Neutrophil (primary cell): ENCODE measurements at regions not wholly inside any gene's neighbourhood (a gene's known extent, or its start where the extent isn't known, plus 50 kb on each side); places are given as distances from the start of the nearest gene placed in this dataset.
"Not testable (repeated sequence)": the region's sequence is repeated elsewhere in the genome, so short reads cannot be mapped to it uniquely, and the experiment has no call there.

Experiments
- H3K27ac ChIP-seq: fragments of 200-600 bp; sonication (generic); 2 replicates; pipeline ENCODE4 v1.5.1; 2016; ENCODE audit warnings: mild to moderate bottlenecking, moderate library complexity
- H3K27me3 ChIP-seq: fragments of 200-600 bp; sonication (generic); 2 replicates; pipeline ENCODE4 v1.6.0; 2016; ENCODE audit warnings: mild to moderate bottlenecking
- H3K36me3 ChIP-seq: fragments of 200-600 bp; sonication (generic); 2 replicates; pipeline ENCODE4 v1.5.1; 2017
- H3K4me1 ChIP-seq, 2 experiments: fragments of 200-600 bp in 1 of 2; sonication (generic) in 1 of 2; 1 replicate in 1 of 2; 2 replicates in 1 of 2; pipeline versions ENCODE4 v1.5.1 to v1.6.1; 2013 to 2016; ENCODE audit warnings: low read depth in 1 of 2, low read length in 1 of 2, mild to moderate bottlenecking in 1 of 2, moderate library complexity in 1 of 2; ENCODE audit not compliant: control insufficient read depth in 1 of 2, insufficient read depth in 1 of 2
- H3K4me3 ChIP-seq, 2 experiments: fragments of 200-600 bp in 1 of 2; sonication (generic) in 1 of 2; 1 replicate in 1 of 2; 2 replicates in 1 of 2; pipeline ENCODE4 v1.5.1; 2013 to 2016; ENCODE audit warnings: low read depth in 1 of 2, low read length in 1 of 2, mild to moderate bottlenecking in 1 of 2, moderate library complexity in 1 of 2
- H3K9me3 ChIP-seq: fragments of 200-600 bp; sonication (generic); 2 replicates; pipeline ENCODE4 v1.5.1; 2016
- TF ChIP-seq, protein P1 (sequence below): fragments of 200-600 bp; sonication (generic); IDR thresholded peaks from 2 replicates; pipeline ENCODE4 v1.5.1; 2016; ENCODE audit warnings: antibody characterized with exemption

DNA sequence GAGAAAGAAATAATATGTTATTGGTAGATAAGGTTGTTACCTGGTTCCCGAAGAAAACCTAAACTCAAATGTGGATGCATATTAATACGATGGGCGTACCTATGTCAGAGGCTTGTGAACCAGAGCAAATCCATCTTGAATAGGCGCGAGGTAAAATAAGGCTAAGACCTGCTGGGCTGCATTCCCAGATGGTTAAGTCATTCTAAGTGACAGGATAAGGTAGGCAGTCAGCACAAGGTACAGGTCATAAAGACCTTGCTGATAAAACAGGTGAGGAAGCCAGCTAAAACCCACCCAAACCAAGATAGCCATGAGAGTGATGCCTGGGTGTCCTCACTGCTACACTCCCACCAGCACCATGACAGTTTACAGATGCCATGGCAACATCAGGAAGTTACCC is 1400.1 kb downstream of the CDH8 start:
- no peaks in the 10 kb centered on the region for H3K27me3 ChIP-seq
- no peaks in the 10 kb centered on the region for H3K9me3 ChIP-seq
- TF ChIP-seq, protein P1, sequence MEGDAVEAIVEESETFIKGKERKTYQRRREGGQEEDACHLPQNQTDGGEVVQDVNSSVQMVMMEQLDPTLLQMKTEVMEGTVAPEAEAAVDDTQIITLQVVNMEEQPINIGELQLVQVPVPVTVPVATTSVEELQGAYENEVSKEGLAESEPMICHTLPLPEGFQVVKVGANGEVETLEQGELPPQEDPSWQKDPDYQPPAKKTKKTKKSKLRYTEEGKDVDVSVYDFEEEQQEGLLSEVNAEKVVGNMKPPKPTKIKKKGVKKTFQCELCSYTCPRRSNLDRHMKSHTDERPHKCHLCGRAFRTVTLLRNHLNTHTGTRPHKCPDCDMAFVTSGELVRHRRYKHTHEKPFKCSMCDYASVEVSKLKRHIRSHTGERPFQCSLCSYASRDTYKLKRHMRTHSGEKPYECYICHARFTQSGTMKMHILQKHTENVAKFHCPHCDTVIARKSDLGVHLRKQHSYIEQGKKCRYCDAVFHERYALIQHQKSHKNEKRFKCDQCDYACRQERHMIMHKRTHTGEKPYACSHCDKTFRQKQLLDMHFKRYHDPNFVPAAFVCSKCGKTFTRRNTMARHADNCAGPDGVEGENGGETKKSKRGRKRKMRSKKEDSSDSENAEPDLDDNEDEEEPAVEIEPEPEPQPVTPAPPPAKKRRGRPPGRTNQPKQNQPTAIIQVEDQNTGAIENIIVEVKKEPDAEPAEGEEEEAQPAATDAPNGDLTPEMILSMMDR: no peak
- H3K36me3 ChIP-seq: no peaks in the 10 kb centered on the region
- H3K27ac ChIP-seq: no peak overlapping the region
- H3K4me3 ChIP-seq: no peak overlapping the region
- H3K4me1 ChIP-seq: no peaks in the 10 kb centered on the region

DNA sequence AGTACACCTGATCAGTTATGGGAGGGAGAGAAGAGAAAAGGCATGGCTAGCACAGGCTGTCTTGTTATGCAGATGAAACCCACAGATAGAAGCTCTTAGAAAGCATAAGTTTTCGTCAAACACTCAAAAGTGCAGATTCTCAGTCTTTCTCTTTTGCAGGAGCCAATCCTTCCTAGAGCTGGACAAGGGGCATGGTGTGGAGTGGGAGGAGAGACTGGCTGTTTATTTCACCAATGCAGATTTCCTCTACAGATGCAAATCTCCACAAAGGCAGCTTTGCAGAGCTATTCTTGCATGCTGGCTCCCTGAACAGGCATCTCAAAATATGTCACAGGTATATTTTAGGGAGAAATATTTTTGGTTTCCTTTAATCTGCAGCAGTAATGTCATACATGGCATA is 1400.7 kb downstream of the CDH8 start:
- TF ChIP-seq, protein P1: no peak
- no peak overlapping the region for H3K4me3 ChIP-seq
- no peak overlapping the region for H3K27ac ChIP-seq
- no peaks in the 10 kb centered on the region for H3K9me3 ChIP-seq
- H3K36me3 ChIP-seq: no peaks in the 10 kb centered on the region
- H3K4me1 ChIP-seq: no peaks in the 10 kb centered on the region
- H3K27me3 ChIP-seq: no peaks in the 10 kb centered on the region

DNA sequence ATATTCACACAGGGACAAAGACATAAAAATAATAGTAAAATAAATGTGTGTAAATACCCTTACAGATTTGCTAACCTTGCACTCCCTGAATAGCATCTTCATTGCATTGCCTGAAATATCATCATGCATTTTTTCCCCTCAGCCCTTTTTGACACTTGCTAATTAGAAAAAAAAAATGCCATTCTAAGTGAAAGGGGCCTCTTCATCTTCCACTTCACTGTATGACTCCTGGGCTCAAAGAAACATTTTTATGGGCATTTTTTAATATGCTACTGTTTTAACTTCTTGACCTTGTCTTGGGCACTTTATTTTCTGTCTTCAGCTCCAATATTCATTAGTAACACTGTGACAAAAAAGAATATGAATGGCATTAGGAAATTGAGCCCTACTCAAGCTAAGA is 1424.4 kb downstream of the CDH8 start:
- Histone ChIP-seq H3K27ac (no peak overlapping the region), H3K4me3 (no peak overlapping the region), H3K27me3 (no peaks in the 10 kb centered on the region), H3K9me3 (no peaks in the 10 kb centered on the region), H3K36me3 (no peaks in the 10 kb centered on the region), H3K4me1 (no peaks in the 10 kb centered on the region)
- TF ChIP-seq, protein P1: no peak

DNA sequence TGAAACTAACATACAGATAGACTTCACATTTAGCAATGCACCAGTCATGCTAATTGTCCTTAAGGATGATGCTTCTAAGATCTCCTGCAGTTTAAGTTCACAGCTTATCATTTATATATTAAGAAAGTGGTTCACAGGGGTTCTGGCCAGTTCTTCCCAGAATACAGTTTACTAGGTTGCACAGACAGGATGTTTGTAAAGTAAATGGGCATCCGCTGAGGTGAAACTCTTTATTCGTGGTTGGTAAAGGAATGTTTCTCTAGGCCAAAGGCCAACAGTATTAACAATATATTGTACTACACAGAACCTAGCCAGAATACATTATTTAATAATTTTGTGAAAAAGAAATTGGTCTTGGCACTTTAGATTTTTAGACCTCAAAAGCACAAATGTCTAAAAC is 1427.3 kb downstream of the CDH8 start:
- TF ChIP-seq, protein P1: no peak
- Histone ChIP-seq H3K27me3 (no peaks in the 10 kb centered on the region), H3K4me1 (no peaks in the 10 kb centered on the region), H3K9me3 (no peaks in the 10 kb centered on the region), H3K4me3 (no peak overlapping the region), H3K36me3 (no peaks in the 10 kb centered on the region), H3K27ac (no peak overlapping the region)

DNA sequence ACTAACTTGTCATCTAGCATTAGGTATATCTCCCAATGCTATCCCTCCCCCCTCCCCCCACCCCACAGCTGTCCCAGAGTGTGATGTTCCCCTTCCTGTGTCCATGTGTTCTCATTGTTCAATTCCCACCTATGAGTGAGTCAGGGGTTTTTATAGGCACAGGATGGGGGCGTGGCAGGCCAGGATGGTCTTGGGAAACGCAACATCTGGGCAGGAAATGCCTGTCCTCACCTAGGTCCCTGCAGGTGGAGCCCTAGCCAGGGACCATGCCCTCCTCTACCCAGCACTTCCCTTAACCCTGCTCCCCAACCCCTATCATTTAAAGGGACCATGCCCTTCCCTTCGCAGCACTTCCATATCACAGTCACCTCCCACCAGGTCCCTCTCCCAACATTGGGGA is 1430.6 kb downstream of the CDH8 start:
- not testable (repeated sequence) for H3K4me1 ChIP-seq, H3K4me3 ChIP-seq, H3K27ac ChIP-seq, H3K36me3 ChIP-seq, H3K9me3 ChIP-seq, H3K27me3 ChIP-seq

DNA sequence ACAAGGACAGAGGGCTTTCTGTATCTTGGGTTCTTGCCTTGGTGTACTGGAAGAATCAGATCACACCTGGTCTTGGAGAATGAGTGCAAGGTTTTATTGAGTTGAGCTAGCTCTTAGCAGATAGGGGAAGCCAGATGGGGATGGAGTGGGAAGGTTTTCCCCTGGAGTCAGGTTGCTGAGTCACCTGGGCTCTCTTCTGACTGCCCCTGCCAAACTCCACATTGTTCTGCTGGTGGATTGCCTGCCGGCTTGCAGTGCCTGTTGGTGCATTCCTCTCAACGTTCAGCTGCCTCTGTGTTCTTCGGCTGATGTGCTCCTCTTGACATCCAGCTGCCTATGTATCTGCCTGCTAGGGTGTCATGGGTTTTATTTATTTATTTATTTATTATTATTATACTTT is 1431.1 kb downstream of the CDH8 start:
- Histone ChIP-seq H3K36me3 (no peaks in the 10 kb centered on the region), H3K27me3 (no peaks in the 10 kb centered on the region), H3K9me3 (no peaks in the 10 kb centered on the region), H3K4me3 (no peak overlapping the region), H3K27ac (no peak overlapping the region), H3K4me1 (no peaks in the 10 kb centered on the region)
- TF ChIP-seq, protein P1: no peak
